ENCODE measurements at regions not wholly inside any gene's neighbourhood (a gene's known extent, or its start where the extent isn't known, plus 50 kb on each side); places are given as distances from the start of the nearest gene placed in this dataset.

- TF ChIP-seq, protein P1, sequence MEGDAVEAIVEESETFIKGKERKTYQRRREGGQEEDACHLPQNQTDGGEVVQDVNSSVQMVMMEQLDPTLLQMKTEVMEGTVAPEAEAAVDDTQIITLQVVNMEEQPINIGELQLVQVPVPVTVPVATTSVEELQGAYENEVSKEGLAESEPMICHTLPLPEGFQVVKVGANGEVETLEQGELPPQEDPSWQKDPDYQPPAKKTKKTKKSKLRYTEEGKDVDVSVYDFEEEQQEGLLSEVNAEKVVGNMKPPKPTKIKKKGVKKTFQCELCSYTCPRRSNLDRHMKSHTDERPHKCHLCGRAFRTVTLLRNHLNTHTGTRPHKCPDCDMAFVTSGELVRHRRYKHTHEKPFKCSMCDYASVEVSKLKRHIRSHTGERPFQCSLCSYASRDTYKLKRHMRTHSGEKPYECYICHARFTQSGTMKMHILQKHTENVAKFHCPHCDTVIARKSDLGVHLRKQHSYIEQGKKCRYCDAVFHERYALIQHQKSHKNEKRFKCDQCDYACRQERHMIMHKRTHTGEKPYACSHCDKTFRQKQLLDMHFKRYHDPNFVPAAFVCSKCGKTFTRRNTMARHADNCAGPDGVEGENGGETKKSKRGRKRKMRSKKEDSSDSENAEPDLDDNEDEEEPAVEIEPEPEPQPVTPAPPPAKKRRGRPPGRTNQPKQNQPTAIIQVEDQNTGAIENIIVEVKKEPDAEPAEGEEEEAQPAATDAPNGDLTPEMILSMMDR (optimal IDR thresholded peaks at IDR 0.05 in 1 of 3, IDR thresholded peaks at IDR 0.05 in 1 of 3, conservative IDR thresholded peaks at IDR 0.05 in 1 of 3; ENCODE audit: extremely low read depth in 1 of 3, insufficient read depth in 2 of 3, low read length in 3 of 3): no peak
- no peak for TF ChIP-seq EZH2 (IDR thresholded peaks at IDR 0.05; ENCODE audit: low read length)
These were observed 77.3 kb upstream of the GRIN2B start for GRCh38 chr12:14058717-14059116.
